Fibroblast of skin of right quadriceps (primary cell): ENCODE measurements at regions not wholly inside any gene's neighbourhood (a gene's known extent, or its start where the extent isn't known, plus 50 kb on each side); places are given as distances from the start of the nearest gene placed in this dataset.
"Not testable (repeated sequence)": the region's sequence is repeated elsewhere in the genome, so short reads cannot be mapped to it uniquely, and the experiment has no call there.

ENCODE experiments used
- DNase-seq: peaks from one replicate; pipeline ENCODE4 v3.0.0-alpha.2; 2013

- no peak for DNase-seq
These were observed 113.4 kb upstream of the MSX2 start for GRCh38 chr5:174610968-174611367.

- DNase-seq, result no peak
These were observed 111.7 kb upstream of the MSX2 start for GRCh38 chr5:174612686-174613085.

DNA sequence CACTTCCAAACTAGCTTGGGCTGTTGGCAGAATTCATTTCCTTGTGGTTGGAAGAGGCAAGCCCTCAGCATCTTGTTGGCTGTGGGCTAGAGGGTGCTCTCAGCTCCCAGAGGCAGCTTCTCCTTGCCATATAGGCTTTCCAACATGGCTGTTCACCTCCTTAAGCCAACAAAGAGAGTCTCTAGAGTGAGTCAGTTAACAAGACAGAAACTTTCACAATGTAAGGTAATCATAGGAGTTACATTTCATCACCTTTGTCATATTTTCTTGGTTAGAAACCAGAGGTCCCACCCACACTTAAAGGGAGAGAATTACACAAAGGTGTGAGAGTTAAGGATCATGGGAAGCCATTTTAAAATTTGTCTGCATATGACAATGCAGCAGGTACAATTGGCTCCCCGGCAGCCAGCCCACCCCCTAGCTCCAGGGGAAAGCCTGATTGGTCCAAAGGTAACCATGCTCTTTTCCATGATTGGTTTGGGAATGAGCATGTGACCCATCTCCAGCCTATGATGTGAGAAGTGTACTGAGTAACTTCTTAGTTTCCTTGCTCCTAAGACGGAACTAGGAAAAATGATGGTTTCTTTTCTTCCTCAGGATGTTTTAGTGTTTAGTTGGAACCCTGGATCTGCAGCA lies 109.8 kb upstream of the MSX2 start:
- DNase-seq, result no peak

DNA sequence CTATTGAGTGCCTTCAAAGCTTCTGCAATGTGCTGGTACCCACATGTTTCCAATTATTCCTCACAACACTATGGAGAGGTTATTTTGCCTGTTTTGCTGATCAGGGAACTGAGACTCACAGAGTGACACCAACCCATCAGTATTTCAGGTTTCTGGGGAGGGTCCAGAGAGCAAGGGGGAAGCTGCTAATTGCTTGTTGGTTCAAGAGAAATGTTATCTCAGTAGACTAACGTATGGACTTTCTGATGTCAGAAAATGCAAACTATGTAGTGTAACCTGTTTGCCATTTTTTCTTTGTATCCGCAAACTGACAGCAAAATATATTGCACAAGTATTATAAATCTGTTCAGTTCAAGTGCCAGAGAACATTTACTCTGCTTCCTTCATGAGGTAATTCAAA lies 108.3 kb upstream of the MSX2 start:
- no peak for DNase-seq

DNA sequence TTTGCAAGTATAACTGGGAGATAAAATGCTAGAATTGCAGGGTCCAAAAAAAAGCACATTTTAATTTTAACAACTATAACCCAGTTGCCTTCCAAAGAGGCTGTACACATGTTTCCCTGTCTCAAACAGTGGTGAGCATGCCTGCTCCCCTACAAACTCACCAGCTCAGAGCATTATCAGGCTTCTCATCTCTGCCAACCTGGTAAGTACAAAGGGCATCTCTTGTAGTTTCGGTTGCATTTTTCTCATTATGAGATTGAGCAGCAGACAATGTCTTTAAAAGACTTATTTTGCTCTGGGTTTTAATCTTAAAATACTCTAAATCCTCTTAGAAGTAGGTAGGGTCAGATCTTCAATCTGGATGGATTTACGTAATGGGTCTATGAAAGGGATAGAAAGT lies 107.1 kb upstream of the MSX2 start:
- DNase-seq, result no peak

- no peak for DNase-seq
These were observed 106.5 kb upstream of the MSX2 start for GRCh38 chr5:174617910-174618309.

- no peak for DNase-seq
These were observed 105.8 kb upstream of the MSX2 start for GRCh38 chr5:174618589-174618988.

DNA sequence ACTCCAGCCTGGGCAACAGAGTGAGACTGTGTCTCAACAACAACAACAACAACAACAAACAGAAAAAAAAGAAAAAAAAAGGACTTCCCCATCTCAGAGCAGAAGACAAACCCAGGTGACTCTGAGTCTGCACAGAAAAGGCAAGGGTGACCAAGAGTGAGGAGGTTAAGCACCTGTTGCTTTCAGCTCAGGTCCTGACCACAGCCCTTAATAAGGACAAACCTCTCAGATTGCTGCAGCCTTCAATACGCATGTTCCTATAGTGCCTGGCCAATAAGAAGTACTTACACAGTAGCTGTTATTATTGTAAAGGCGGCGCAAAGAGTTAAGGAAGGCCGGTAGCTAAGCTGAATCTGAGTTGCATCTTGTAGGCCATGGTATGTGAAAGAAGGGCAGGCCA lies 102.3 kb upstream of the MSX2 start:
- DNase-seq, result no peak

GRCh38 chr5:174623018-174623417 lies 101.4 kb upstream of the MSX2 start:
- DNase-seq, result no peak

DNA sequence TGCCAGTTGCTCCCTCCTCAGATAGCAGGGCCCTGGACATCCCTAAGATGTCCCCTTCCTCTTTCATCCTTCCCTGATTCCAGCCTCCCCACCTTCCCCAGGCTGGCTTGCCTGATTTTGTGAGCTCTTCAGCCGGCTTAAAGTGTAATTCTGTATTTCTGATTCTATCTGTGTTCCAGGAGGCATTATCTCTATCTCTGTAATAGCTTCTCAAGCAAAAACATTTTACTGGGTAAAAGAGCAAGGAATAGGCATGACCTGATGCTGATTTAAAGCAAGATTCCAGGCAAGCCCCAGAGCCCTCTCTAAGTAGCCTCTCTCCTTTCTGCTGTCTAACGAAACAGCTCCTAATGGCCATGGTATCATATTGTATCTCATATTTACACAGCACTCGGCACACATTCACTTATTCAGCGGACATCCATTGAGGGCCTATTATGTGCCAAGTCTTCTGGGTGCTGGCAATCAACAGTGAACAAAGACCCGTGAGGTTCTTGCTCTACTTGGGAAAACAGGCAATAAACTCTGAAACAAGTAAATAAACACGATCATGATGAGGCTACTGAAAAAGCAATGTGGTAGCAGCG lies 100.9 kb upstream of the MSX2 start:
- no peak for DNase-seq

GRCh38 chr5:174624733-174625522 lies 99.5 kb upstream of the MSX2 start:
- DNase-seq, result no peak

DNA sequence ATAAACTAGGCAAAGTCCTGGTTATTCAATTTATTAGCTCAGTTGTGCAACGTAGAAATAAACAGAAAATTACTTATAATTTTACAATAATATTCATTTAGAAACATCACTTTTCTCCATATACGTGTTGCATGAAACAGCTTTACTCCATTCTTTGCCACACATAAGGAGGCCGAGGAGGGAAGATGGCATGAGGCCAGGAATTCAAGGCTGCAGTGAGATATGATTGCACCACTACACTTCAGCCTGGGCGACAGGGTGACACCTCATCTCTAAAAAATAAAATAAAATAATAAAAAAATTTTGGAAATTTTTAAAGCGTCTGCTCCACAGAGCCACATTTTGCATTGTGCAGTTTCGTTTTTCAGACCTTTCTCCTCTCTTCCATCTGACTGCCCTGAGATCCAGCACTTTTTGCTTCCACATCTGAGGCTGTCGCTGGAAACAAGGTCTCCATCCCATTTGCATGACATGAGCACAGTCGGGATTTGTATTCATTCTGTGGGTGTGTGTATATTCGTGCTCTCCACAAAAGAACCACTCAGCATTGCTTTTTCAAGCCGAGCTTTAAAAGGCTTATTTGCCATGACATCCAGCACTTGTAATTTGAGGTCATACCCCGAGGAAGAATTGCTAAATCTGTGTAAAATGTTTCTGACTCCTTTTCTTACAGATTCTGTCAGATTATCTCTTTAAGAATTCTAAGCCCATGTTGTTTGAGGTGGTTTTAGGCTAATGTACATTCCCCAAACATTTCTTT lies 98.6 kb upstream of the MSX2 start:
- no peak for DNase-seq

DNA sequence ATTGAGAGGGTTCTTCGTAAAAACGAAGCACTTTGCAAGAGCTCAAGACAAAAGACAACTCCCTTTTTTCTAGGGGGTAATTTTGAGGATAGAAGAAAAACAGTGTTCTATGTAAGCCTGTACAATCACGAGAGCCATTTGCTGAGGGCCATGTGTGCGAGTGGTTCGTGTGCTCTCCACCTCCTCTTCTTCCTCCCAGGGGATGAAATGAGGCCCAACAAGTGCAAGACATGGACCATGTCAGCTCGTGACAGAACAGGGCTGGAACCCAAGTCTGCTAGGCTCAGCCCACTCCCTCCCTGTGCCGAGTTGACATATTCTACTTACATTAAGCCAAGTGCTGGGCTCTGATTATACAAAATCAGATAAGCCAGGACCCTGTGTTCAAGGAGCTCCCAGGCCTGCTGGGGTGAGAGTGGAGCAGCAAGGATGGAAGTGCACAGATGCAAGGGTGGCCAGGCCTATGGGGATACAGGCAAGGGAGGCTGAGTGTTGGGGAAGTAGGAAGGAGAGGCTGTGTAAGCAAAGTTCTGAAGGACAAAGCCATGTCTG lies 97.9 kb upstream of the MSX2 start:
- no peak for DNase-seq

DNA sequence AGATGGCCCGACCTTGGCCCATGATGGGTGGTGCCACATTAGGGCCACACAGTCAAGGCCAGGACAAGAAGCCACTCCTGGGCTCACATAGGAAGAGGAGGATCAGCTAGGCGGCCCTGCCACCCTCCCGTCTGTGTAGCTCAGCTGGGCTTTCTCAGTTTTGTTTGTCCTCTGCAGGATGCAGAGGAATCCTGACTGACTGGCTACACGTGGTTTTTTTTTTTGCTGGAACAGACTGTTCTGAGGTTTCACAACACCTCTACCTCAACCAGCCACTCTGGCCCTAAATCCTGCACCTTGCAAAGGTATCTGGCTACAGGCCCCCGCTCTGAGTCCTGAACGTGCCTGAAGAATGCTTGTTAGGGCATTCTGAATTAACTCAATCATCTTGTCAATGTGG lies 88.3 kb upstream of the MSX2 start:
- DNase-seq, result no peak

DNA sequence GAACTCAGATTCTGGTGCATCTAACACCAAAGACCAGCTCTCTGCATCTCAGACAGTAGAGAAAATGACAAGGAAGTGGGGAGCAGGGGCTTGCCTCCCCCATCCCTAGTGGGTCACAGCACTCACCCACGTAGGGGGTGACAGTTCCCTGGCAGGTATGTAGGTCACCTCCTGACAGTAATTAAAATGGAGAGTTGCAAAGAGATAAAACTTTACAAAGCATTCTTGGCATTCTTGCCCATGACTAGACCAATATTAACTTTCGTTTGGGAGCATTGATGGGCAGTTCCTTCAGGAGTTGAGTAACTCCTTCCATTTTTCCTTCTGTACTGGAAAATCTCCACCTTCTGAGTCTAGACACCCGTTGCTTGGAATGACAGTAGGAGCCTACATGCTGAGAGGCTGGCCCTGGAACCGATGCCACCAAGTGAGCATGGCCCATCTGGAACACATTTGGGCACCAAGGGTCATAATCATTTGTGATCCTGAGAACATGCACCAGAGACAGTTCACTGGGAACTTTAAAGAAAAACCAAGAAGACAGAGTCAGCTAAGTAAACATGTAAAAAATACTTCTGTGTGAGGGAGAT lies 81.5 kb upstream of the MSX2 start:
- DNase-seq, result no peak

DNA sequence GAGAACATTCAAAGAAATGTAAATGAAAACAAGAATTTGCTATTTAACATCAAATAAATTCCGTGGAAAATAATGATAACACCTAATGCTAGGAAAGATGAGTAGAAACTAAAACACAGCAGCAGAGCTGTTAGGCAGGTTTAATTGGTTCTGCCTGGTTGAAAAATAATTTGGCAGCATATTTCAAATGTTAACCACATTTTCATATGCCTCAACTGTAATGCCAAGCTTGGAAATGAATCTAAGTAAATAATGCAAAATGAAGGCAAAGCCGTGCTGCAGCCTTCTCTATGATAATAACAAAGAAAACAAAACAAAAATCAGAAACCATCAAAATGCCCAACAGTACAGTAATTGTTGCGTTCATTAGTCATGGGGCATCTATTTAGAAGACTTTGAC lies 79.9 kb upstream of the MSX2 start:
- no peak for DNase-seq

DNA sequence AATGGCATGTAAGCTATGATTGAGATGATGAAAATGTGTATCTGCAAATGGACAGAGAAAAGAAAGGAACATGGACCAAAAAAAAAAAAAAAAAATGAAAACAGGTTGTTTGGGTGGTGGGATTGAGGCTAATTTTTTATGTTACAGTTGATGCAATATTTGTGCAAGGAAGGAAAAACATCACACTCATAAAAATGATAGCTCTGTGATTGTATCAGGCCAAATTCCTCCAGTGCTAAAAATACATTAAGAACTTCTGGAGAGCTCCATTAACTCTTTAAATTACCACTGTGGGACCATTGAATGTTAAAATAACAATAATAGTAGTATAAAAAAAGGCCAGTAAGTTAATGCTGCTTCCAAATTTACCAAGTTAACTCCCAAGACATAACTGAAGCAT lies 79.5 kb upstream of the MSX2 start:
- DNase-seq, result no peak

DNA sequence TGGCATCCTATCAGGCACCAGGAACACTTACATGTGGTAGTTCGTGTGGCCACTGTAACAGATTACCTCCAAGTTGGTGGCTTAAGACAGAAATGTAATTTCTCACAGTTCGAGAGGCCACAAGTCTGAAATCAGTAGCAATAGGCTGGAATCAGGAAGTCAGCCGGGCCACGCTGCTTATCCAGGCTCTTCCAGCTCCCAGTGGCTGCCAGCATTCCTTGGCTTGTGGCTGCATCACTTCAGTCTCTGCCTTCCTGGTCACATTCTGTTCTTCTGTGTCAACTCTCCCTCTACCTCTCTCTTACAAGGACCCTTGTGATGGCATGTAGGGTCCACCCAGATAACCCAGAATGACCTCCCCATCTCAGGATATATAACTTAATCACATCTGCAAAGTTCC lies 78.7 kb upstream of the MSX2 start:
- no peak for DNase-seq

DNA sequence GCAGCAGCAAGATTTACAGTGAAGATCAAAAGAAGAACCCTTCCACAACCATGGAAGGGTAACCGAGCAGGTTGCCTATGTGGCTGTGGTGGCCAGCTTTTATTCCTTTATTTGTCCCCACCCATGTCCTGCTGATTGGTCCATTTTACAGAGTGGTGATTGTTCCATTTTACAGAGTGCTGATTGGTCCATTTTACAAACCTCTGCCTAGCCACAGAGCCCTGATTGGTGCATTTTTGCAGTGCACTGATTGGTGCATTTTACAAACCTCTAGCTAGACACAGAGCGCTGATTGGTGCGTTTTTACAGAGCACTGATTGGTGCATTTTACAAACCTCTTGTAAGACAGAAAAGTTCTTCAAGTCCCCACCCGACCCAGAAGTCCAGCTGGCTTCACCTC lies 75.8 kb upstream of the MSX2 start:
- DNase-seq, result not testable (repeated sequence)

GRCh38 chr5:174649391-174649790 lies 75.0 kb upstream of the MSX2 start:
- DNase-seq, result no peak

GRCh38 chr5:174654442-174654841 lies 69.9 kb upstream of the MSX2 start:
- no peak for DNase-seq

DNA sequence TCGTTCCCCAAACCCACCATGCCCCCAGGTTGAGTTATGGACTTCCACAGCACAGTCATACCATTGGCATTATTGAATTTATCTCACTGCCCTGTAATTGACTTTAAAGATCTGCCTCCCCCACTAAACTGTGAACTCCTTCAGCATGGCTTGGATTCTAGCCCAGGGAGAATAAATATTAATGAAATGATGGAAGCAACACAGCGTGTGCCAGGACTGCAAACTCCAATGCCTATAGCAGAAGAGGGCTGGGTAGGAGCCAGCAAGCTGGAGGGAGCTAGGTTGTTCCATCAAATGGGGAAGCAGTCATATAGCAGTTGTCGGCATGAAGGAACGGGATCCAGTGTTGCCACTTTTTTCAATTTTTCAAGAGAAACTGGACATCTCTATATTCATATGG lies 69.0 kb upstream of the MSX2 start:
- no peak for DNase-seq
